Neuronal stem cell (in vitro differentiated cells): ENCODE measurements at regions not wholly inside any gene's neighbourhood (a gene's known extent, or its start where the extent isn't known, plus 50 kb on each side); places are given as distances from the start of the nearest gene placed in this dataset.

Experiments
- DNase-seq: peaks from one replicate; pipeline ENCODE4 v3.0.0-alpha.2; 2013; ENCODE audit warnings: low spot score
- H2AFZ ChIP-seq: one replicate; pipeline ENCODE4 v1.6.1; 2013; ENCODE audit warnings: mild to moderate bottlenecking, low read length, inconsistent platforms
- H2AK5ac ChIP-seq: 2 replicates; pipeline ENCODE4 v1.6.1; 2013; ENCODE audit warnings: low read depth, mild to moderate bottlenecking, inconsistent platforms, low read length, moderate library complexity, mixed read lengths
- H2BK120ac ChIP-seq: 2 replicates; pipeline ENCODE4 v1.6.1; 2013; ENCODE audit warnings: low read depth, mild to moderate bottlenecking, inconsistent platforms, low read length, moderate library complexity, mixed read lengths
- H2BK12ac ChIP-seq: one replicate; pipeline ENCODE4 v1.6.1; 2013; ENCODE audit warnings: low read length, inconsistent platforms
- H2BK15ac ChIP-seq: 2 replicates; pipeline ENCODE4 v1.6.1; 2013; ENCODE audit warnings: mild to moderate bottlenecking, low read length, inconsistent platforms, mixed read lengths
- H2BK5ac ChIP-seq: one replicate; pipeline ENCODE4 v1.6.1; 2013; ENCODE audit warnings: inconsistent platforms, mild to moderate bottlenecking, low read length, moderate library complexity
- H3K14ac ChIP-seq: one replicate; pipeline ENCODE4 v1.6.1; 2013; ENCODE audit warnings: low read length, inconsistent platforms
- H3K18ac ChIP-seq: 2 replicates; pipeline ENCODE4 v1.6.1; 2013; ENCODE audit warnings: low read length, inconsistent platforms
- H3K23ac ChIP-seq: 2 replicates; pipeline ENCODE4 v1.6.1; 2013; ENCODE audit warnings: low read depth, mild to moderate bottlenecking, mixed read lengths, low read length, inconsistent platforms; ENCODE audit not compliant: poor library complexity
- H3K27ac ChIP-seq: replicated peaks from 3 replicates; pipeline ENCODE4 v1.5.1; 2013; ENCODE audit warnings: low read length, inconsistent platforms
- H3K27me3 ChIP-seq, 3 experiments: 2 replicates each; pipeline ENCODE4 v1.6.1; 2013; ENCODE audit warnings: low read length in 3 of 3, mild to moderate bottlenecking in 2 of 3, inconsistent platforms in 1 of 3, low read depth in 1 of 3, mixed read lengths in 1 of 3, moderate library complexity in 1 of 3; ENCODE audit not compliant: control insufficient read depth in 3 of 3, insufficient read depth in 3 of 3
- H3K36me3 ChIP-seq, 2 donors: replicated peaks in 1 of 2; 2 replicates each; pipeline ENCODE4 v1.6.1; 2013; ENCODE audit warnings: low read length in 2 of 2; ENCODE audit not compliant: control insufficient read depth in 2 of 2, insufficient read depth in 2 of 2
- H3K4ac ChIP-seq: 2 replicates; pipeline ENCODE4 v1.6.1; 2013; ENCODE audit warnings: inconsistent platforms, mild to moderate bottlenecking, low read length, moderate library complexity
- H3K4me1 ChIP-seq, 2 donors: 1 replicate in 1 of 2; 2 replicates in 1 of 2; pipeline ENCODE4 v1.6.1; 2013; ENCODE audit warnings: low read length in 2 of 2, low read depth in 1 of 2; ENCODE audit not compliant: control insufficient read depth in 2 of 2, insufficient read depth in 1 of 2
- H3K4me2 ChIP-seq: one replicate; pipeline ENCODE4 v1.6.1; 2013; ENCODE audit warnings: mild to moderate bottlenecking, low read length, inconsistent platforms; ENCODE audit not compliant: insufficient read depth, poor library complexity, severe bottlenecking
- H3K4me3 ChIP-seq, 2 donors: 2 replicates each; pipeline ENCODE4 v1.5.1; 2013; ENCODE audit warnings: low read length in 2 of 2, mild to moderate bottlenecking in 2 of 2, inconsistent platforms in 1 of 2, moderate library complexity in 1 of 2
- H3K79me1 ChIP-seq: one replicate; pipeline ENCODE4 v1.6.1; 2013; ENCODE audit warnings: low read depth, mild to moderate bottlenecking, inconsistent platforms, low read length, moderate library complexity
- H3K9ac ChIP-seq: one replicate; pipeline ENCODE4 v1.6.1; 2013; ENCODE audit warnings: mild to moderate bottlenecking, low read depth, low read length, inconsistent platforms; ENCODE audit not compliant: poor library complexity
- H3K9me3 ChIP-seq, 2 donors: replicated peaks in 1 of 2; 2 replicates each; pipeline versions ENCODE3 to v1.6.1; 2013; ENCODE audit warnings: low read length in 2 of 2, mild to moderate bottlenecking in 2 of 2, inconsistent platforms in 1 of 2, low read depth in 1 of 2, mixed read lengths in 1 of 2, moderate library complexity in 1 of 2; ENCODE audit not compliant: control insufficient read depth in 2 of 2, insufficient read depth in 1 of 2
- H4K8ac ChIP-seq: one replicate; pipeline ENCODE4 v1.6.1; 2013; ENCODE audit warnings: low read depth, mild to moderate bottlenecking, inconsistent platforms, low read length, moderate library complexity
- H4K91ac ChIP-seq: one replicate; pipeline ENCODE4 v1.6.1; 2013; ENCODE audit warnings: low read length, low read depth, mild to moderate bottlenecking, inconsistent platforms; ENCODE audit not compliant: poor library complexity
- WGBS, 2 donors: extraction: QIAGEN DNeasy Blood & Tissue Kit; methylation state at CpG; one replicate each; pipeline ENCODE4 v1.1.7; 2013; ENCODE audit warnings: missing lambda C conversion rate in 2 of 2, mixed read lengths in 1 of 2; ENCODE audit not compliant: insufficient read length in 2 of 2, insufficient replicate concordance in 1 of 2; ENCODE audit errors: extremely low coverage in 2 of 2; 5-methylcytosine and 5-hydroxymethylcytosine counted together

DNA sequence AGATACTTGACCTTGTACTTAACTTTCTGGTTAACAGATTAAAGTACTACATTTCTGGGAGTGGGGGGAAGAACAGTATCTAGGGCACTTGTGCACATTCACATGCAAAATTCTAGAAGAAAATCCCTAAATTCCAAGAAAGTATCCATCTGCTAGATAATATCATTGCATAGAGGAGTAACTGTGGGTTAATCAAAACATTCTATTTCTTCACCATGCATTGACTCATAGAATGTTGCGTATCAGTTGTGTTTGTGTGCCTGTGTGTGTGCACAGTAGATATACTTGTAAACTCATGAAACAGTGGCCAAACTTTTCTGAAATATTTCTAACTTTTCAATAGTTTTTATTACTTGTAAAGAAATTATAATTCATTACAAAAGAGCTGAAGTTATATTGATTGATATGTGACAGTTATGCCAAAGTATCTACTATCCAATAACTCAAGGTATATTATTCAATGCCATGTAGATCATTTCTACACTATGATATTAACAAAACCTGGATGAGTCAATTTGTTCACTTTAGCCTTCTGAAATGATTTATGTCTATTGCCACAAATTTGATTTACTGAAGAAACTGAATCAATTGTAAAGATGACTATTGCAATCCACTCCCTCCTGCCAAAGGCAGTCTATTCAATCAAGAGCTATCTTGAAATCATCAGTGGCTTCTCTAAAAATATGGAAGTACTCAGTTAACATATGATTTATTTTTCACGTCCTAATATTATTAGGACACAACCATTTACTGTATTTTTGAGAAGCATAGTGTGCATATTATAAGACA lies 756.7 kb upstream of the ARGLU1 start:
- no peak overlapping the region for H2AK5ac ChIP-seq

DNA sequence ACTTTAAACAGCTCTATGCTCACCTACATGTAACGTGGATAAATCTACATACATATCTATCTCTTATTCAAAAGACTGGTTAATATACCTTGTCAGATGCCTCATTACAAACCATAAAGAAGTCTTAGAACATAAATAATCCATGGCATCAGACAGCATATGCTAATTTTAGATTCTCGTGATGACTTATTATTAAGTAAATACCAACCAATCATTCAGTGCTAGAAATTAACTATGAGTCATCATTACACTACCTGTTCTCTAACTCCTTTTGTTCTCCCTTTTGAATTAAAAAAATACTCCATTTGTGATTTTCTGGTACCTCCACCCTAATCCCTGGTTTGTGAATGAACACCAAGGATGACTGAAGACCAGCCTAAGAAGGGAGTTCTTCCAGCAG lies 754.3 kb upstream of the ARGLU1 start:
- no CpG with 5 or more reads among the region's 2 CpGs for WGBS, 2 donors
- no peaks in the 10 kb centered on the region for H3K36me3 ChIP-seq
- no peak overlapping the region for H3K23ac ChIP-seq

More for the DNA sequence above, 756.7 kb upstream of the ARGLU1 start:
- Histone ChIP-seq H3K4ac (no peak overlapping the region), H3K4me2 (no peak overlapping the region), H3K4me3 (no peak overlapping the region), H3K18ac (no peak overlapping the region), H3K9me3 (peaks cover 0 to 1% of the 10 kb centered on the region in 2 donors), H3K9ac (no peak overlapping the region), H2BK5ac (no peak overlapping the region), H3K79me1 (no peaks in the 10 kb centered on the region), H4K91ac (no peak overlapping the region), H2BK12ac (no peak overlapping the region), H3K23ac (no peak overlapping the region), H3K4me1 (no peaks in the 10 kb centered on the region), H3K27ac (no peak overlapping the region), H3K14ac (no peak overlapping the region), H2AFZ (no peak overlapping the region), H2BK120ac (no peak overlapping the region), H4K8ac (no peak overlapping the region), H3K36me3 (no peaks in the 10 kb centered on the region), H2BK15ac (no peak overlapping the region), H3K27me3 (no peaks in the 10 kb centered on the region)
- no peak for DNase-seq
- WGBS, 2 donors: no CpG with 5 or more reads among the region's 2 CpGs

DNA sequence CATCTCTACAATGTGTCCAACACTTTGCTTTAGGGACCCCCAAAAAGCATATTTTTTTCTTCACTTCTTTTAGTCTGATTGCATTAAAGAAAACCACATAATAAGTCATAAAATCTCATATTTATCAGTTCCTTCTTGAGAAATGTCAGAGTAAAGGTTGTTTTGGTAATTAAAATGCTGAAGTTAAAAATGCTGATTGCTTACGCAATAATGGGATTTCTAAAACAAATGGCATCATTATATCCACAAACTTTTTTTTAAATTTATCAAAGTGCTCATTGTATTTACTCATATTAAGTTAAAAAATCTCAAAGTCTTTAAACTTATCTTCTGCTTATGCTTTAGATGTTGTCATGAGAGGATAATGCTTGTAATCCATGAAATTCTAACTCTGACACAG lies 737.2 kb upstream of the ARGLU1 start:
- Histone ChIP-seq H2BK15ac (no peak overlapping the region), H2BK120ac (no peak overlapping the region), H3K4me1 (no peaks in the 10 kb centered on the region), H3K14ac (no peak overlapping the region), H3K9ac (no peak overlapping the region), H4K8ac (no peak overlapping the region), H2BK5ac (no peak overlapping the region), H3K27me3 (no peaks in the 10 kb centered on the region), H3K9me3 (no peaks in the 10 kb centered on the region), H2AFZ (no peak overlapping the region), H3K36me3 (no peaks in the 10 kb centered on the region), H3K18ac (no peak overlapping the region), H3K79me1 (no peaks in the 10 kb centered on the region), H3K4me2 (no peak overlapping the region), H3K23ac (no peak overlapping the region), H3K4me3 (no peak overlapping the region), H4K91ac (no peak overlapping the region), H2AK5ac (no peak overlapping the region), H3K4ac (no peak overlapping the region), H3K27ac (no peak overlapping the region), H2BK12ac (no peak overlapping the region)
- no peak for DNase-seq
- no CpG with 5 or more reads among the region's 1 CpG for WGBS, 2 donors

More for the DNA sequence above, 754.3 kb upstream of the ARGLU1 start:
- Histone ChIP-seq H4K8ac (no peak overlapping the region), H3K27me3 (no peaks in the 10 kb centered on the region), H3K9ac (no peak overlapping the region), H2AFZ (no peak overlapping the region), H3K4me2 (no peak overlapping the region), H2BK120ac (no peak overlapping the region), H2BK5ac (no peak overlapping the region), H4K91ac (no peak overlapping the region), H2BK15ac (no peak overlapping the region), H2BK12ac (no peak overlapping the region), H3K27ac (no peak overlapping the region), H3K18ac (no peak overlapping the region), H3K4ac (no peak overlapping the region), H3K14ac (no peak overlapping the region), H2AK5ac (no peak overlapping the region), H3K4me3 (no peak overlapping the region), H3K79me1 (no peaks in the 10 kb centered on the region), H3K4me1 (no peaks in the 10 kb centered on the region), H3K9me3 (peaks cover 0 to 1% of the 10 kb centered on the region in 2 donors)
- DNase-seq: no peak

DNA sequence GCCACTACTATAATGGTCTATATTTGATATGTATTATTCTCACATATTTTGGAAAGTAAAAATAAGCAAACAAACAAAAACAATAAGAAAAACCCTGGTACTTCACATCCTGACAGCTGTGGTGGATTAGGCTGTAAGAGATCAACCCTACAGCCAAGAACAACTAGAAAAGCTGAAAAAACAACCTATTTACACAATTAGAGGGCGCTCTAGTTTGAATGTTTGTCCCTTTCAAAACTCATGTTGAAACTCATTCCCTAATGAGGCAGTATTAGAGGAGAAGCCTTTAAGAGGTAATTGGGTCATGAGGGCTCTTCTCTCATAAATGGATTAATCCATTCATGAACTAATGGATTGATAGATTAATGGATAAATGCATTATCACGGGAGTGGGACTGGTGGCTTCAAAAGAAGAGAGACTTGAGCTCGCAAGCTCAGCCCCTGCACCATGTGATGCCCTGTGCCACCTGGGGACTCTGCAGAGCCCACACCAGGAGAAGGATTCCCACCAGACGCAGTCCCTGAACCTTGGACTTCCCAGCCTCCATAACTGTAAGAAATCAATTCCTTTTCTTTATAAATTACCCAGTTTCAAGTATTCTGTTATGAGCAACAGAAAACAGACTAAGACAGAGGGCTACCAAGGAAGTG lies 733.9 kb upstream of the ARGLU1 start:
- no peak overlapping the region for H3K18ac ChIP-seq
- no peak overlapping the region for H3K9ac ChIP-seq
- no peak overlapping the region for H3K27ac ChIP-seq
- peak; percentile 20 for DNase-seq
- no peak overlapping the region for H3K14ac ChIP-seq
- H3K79me1 ChIP-seq: no peaks in the 10 kb centered on the region
- no peak overlapping the region for H3K4me2 ChIP-seq
- no peaks in the 10 kb centered on the region for H3K9me3 ChIP-seq
- H2AK5ac ChIP-seq: no peak overlapping the region
- H3K27me3 ChIP-seq: no peaks in the 10 kb centered on the region
- WGBS, 2 donors: no CpG with 5 or more reads among the region's 4 CpGs
- no peak overlapping the region for H3K4ac ChIP-seq
- H2BK12ac ChIP-seq: no peak overlapping the region
- H4K8ac ChIP-seq: no peak overlapping the region
- no peak overlapping the region for H2BK15ac ChIP-seq
- H3K4me1 ChIP-seq: no peaks in the 10 kb centered on the region
- no peak overlapping the region for H2AFZ ChIP-seq
- H4K91ac ChIP-seq: no peak overlapping the region
- H3K36me3 ChIP-seq: no peaks in the 10 kb centered on the region
- no peak overlapping the region for H2BK120ac ChIP-seq
- no peak overlapping the region for H3K4me3 ChIP-seq
- no peak overlapping the region for H3K23ac ChIP-seq
- no peak overlapping the region for H2BK5ac ChIP-seq
